Peyer's patch (tissue), 4 donors: ENCODE measurements at regions not wholly inside any gene's neighbourhood (a gene's known extent, or its start where the extent isn't known, plus 50 kb on each side); places are given as distances from the start of the nearest gene placed in this dataset.
A peak's percentile ranks its signal among the peaks of the same experiment; 100 is the strongest.

ENCODE experiments used
- DNase-seq, 3 donors: peaks; one replicate each; pipeline ENCODE4 v3.0.0-alpha.2; 2017 to 2019
- H3K27ac ChIP-seq, 4 donors: fragments of 200-600 bp; sonication (generic); one replicate each; pipeline ENCODE4 v1.5.1; 2016 to 2019
- H3K27me3 ChIP-seq, 2 donors: fragments of 200-600 bp; sonication (generic); one replicate each; pipeline ENCODE4 v1.5.1; 2019
- H3K36me3 ChIP-seq, 3 donors: fragments of 200-600 bp; sonication (generic); one replicate each; pipeline ENCODE4 v1.5.1; 2016 to 2019
- H3K4me1 ChIP-seq, 4 donors: fragments of 200-600 bp; sonication (generic); one replicate each; pipeline ENCODE4 v1.5.1; 2016 to 2019
- H3K4me3 ChIP-seq, 4 donors: fragments of 200-600 bp; sonication (generic); 1 replicate in 3 of 4; 2 replicates in 1 of 4; pipeline ENCODE4 v1.5.1; 2016 to 2019; ENCODE audit warnings: mild to moderate bottlenecking in 1 of 4
- H3K9me3 ChIP-seq, 4 donors: fragments of 200-600 bp; sonication (generic); one replicate each; pipeline ENCODE4 v1.5.1; 2016 to 2019; ENCODE audit warnings: mild to moderate bottlenecking in 1 of 4
- POLR2A ChIP-seq, 2 donors: fragments of 450-650 bp; IDR thresholded peaks; one replicate each; pipeline ENCODE4 v1.5.1; 2017; ENCODE audit warnings: antibody characterized with exemption in 2 of 2, mild to moderate bottlenecking in 2 of 2, moderate library complexity in 2 of 2
- TF ChIP-seq, protein P1 (sequence below), 6 experiments: fragments of 450-650 bp in 4 of 6; fragments of 200-600 bp in 2 of 6; sonication (generic) in 1 of 6; IDR thresholded peaks; one replicate each; pipeline ENCODE4 v1.5.1; 2017 to 2019; ENCODE audit warnings: antibody characterized with exemption in 6 of 6, mild to moderate bottlenecking in 3 of 6, moderate library complexity in 1 of 6

DNA sequence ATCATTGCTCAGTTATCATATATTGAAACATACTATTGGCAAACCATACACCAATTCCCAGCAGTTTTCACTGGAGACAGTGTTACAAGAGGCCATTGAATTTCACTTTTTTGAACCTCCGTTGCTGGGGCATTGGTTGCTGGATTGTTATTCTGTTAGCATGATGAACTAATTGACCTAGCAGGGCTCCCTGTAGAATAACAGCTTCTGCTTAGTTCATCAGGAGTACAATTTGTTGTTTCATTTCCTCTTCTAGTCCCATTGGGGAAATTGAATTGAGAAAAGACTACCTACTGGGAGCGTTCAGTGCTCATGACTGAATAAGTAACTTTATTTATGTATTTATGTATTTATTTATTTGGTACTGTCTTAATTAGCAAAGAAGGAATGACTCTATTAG, 151.6 kb downstream of the SLIT2 start:
- no peaks in the 10 kb centered on the region for H3K4me1 ChIP-seq
- TF ChIP-seq POLR2A (IDR thresholded peaks at IDR 0.05) = no peak
- TF ChIP-seq, protein P1, sequence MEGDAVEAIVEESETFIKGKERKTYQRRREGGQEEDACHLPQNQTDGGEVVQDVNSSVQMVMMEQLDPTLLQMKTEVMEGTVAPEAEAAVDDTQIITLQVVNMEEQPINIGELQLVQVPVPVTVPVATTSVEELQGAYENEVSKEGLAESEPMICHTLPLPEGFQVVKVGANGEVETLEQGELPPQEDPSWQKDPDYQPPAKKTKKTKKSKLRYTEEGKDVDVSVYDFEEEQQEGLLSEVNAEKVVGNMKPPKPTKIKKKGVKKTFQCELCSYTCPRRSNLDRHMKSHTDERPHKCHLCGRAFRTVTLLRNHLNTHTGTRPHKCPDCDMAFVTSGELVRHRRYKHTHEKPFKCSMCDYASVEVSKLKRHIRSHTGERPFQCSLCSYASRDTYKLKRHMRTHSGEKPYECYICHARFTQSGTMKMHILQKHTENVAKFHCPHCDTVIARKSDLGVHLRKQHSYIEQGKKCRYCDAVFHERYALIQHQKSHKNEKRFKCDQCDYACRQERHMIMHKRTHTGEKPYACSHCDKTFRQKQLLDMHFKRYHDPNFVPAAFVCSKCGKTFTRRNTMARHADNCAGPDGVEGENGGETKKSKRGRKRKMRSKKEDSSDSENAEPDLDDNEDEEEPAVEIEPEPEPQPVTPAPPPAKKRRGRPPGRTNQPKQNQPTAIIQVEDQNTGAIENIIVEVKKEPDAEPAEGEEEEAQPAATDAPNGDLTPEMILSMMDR (IDR thresholded peaks at IDR 0.05) = no peak
- H3K4me3 ChIP-seq = no peak overlapping the region
- no peak overlapping the region for H3K27ac ChIP-seq
- H3K36me3 ChIP-seq = no peaks in the 10 kb centered on the region
- no peaks in the 10 kb centered on the region for H3K9me3 ChIP-seq
- no peak for DNase-seq
- H3K27me3 ChIP-seq = no peaks in the 10 kb centered on the region

- TF ChIP-seq POLR2A (IDR thresholded peaks at IDR 0.05) = no peak
- TF ChIP-seq, protein P1 (IDR thresholded peaks at IDR 0.05) = no peak
- Histone ChIP-seq H3K27me3 (no peaks in the 10 kb centered on the region), H3K9me3 (no peaks in the 10 kb centered on the region), H3K4me3 (no peak overlapping the region), H3K4me1 (no peaks in the 10 kb centered on the region), H3K36me3 (no peaks in the 10 kb centered on the region), H3K27ac (no peak overlapping the region)
- no peak for DNase-seq
Measured at GRCh38 chr4:20403846-20404245, 152.1 kb downstream of the SLIT2 start.

DNA sequence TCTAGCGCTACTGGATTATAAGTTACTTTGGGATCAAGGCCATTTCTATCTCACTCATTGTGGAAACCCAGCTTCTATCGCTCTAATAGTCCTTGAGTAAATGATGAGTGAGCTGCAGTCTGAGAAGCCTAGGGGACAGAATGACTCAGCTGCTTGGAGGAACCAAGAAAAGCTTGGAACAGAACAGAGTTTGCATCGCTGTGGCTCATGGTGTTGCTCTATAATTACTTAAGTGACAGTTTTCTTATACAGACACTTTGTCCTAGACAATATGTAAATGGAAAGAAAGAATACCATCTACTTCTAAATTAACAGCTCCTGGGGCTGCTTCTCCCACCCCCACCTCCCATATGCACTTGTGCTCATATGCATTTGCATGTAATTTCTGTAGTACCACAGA, 156.9 kb downstream of the SLIT2 start:
- Histone ChIP-seq H3K4me3 (no peak overlapping the region), H3K36me3 (no peaks in the 10 kb centered on the region), H3K4me1 (no peaks in the 10 kb centered on the region), H3K27ac (no peak overlapping the region), H3K27me3 (no peaks in the 10 kb centered on the region), H3K9me3 (no peaks in the 10 kb centered on the region)
- no peak for DNase-seq
- no peak for TF ChIP-seq POLR2A (IDR thresholded peaks at IDR 0.05)
- TF ChIP-seq, protein P1 (IDR thresholded peaks at IDR 0.05) = no peak

- no peak for DNase-seq
- H3K27ac ChIP-seq = no peak overlapping the region
- H3K9me3 ChIP-seq = no peaks in the 10 kb centered on the region
- no peak overlapping the region for H3K4me3 ChIP-seq
- H3K4me1 ChIP-seq = no peaks in the 10 kb centered on the region
- no peaks in the 10 kb centered on the region for H3K36me3 ChIP-seq
- TF ChIP-seq, protein P1 (IDR thresholded peaks at IDR 0.05) = no peak
- TF ChIP-seq POLR2A (IDR thresholded peaks at IDR 0.05) = no peak
- no peaks in the 10 kb centered on the region for H3K27me3 ChIP-seq
Measured at GRCh38 chr4:20412072-20412471, 160.4 kb downstream of the SLIT2 start.

- no peak overlapping the region for H3K27ac ChIP-seq
- no peak for DNase-seq
- H3K9me3 ChIP-seq = no peaks in the 10 kb centered on the region
- H3K4me3 ChIP-seq = no peak overlapping the region
- no peaks in the 10 kb centered on the region for H3K36me3 ChIP-seq
- peaks cover 0 to 5% (median 0%) of the 10 kb centered on the region in 4 donors for H3K4me1 ChIP-seq
- TF ChIP-seq POLR2A (IDR thresholded peaks at IDR 0.05) = no peak
- no peaks in the 10 kb centered on the region for H3K27me3 ChIP-seq
Measured at GRCh38 chr4:20416800-20417199, 165.1 kb downstream of the SLIT2 start.

DNA sequence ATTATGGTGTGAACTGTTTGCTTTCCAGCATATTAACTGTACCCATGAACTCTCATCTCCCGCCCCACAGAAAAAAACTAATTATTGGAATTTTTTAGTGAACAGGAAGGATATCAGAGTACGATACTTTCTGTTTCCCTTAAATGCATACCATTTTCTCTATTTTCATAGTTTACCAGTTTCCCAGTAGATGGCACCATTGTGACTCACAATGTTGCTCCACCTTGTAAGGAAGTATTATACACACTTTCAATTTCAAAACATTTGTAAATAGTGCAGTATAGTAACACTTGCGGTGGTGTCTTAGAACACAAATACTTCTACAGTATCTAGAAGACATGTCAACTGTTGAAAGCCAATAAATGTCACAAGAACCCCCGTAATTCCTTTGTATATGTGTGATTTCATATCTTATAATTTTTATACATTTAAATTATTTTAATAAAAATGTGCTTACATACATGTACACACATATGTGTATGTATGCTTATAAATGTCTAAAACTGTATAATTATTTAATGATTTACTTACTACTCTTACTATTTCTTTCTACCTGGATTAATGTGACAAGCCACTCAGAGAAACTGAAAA, 167.3 kb downstream of the SLIT2 start:
- Histone ChIP-seq H3K36me3 (no peaks in the 10 kb centered on the region), H3K9me3 (no peaks in the 10 kb centered on the region), H3K4me3 (peak overlapping the region in 2 of 4 donors; percentile 19 to 26), H3K27me3 (no peaks in the 10 kb centered on the region), H3K27ac (no peak overlapping the region), H3K4me1 (peaks cover 0 to 5% (median 0%) of the 10 kb centered on the region in 4 donors)
- DNase-seq = no peak
- TF ChIP-seq, protein P1 (IDR thresholded peaks at IDR 0.05) = peak in 4 of 6 experiments; percentile 47 to 85 (median 74)
- TF ChIP-seq POLR2A (IDR thresholded peaks at IDR 0.05) = no peak
